RWPE2 (cell line): ENCODE measurements at regions not wholly inside any gene's neighbourhood (a gene's known extent, or its start where the extent isn't known, plus 50 kb on each side); places are given as distances from the start of the nearest gene placed in this dataset.
"Not testable (repeated sequence)": the region's sequence is repeated elsewhere in the genome, so short reads cannot be mapped to it uniquely, and the experiment has no call there.

ENCODE experiments used
- ATAC-seq: fragments of 200-7000 bp; cut with Tn5 transposase; 3 replicates; pipeline ENCODE4 v1.9.1; 2021; ENCODE audit warnings: low read depth
- DNase-seq: peaks from one replicate; pipeline ENCODE4 v3.0.0-alpha.2; 2020; ENCODE audit warnings: low spot score
- H3K27ac ChIP-seq: fragments of 450-650 bp; 2 replicates; pipeline ENCODE4 v1.5.1; 2017; ENCODE audit warnings: mild to moderate bottlenecking; ENCODE audit not compliant: poor library complexity, severe bottlenecking
- H3K27me3 ChIP-seq: fragments of 250-450 bp; sonication (Bioruptor Pico); 2 replicates; pipeline ENCODE4 v1.5.1; 2021; ENCODE audit warnings: mild to moderate bottlenecking, moderate library complexity; ENCODE audit not compliant: insufficient read depth, poor library complexity, severe bottlenecking
- H3K36me3 ChIP-seq: fragments of 250-450 bp; sonication (Bioruptor Pico); 2 replicates; pipeline ENCODE4 v1.5.1; 2020; ENCODE audit warnings: low read depth, mild to moderate bottlenecking, moderate library complexity
- H3K4me1 ChIP-seq: fragments of 250-450 bp; sonication (Bioruptor Pico); 2 replicates; pipeline ENCODE4 v1.5.1; 2021; ENCODE audit warnings: mild to moderate bottlenecking, moderate library complexity; ENCODE audit not compliant: insufficient read depth, poor library complexity, severe bottlenecking
- H3K4me3 ChIP-seq: fragments of 250-450 bp; sonication (Bioruptor Pico); 2 replicates; pipeline ENCODE4 v1.5.1; 2021; ENCODE audit warnings: mild to moderate bottlenecking, moderate library complexity; ENCODE audit not compliant: severe bottlenecking
- H3K9me3 ChIP-seq: fragments of 250-450 bp; sonication (Bioruptor Pico); 2 replicates; pipeline ENCODE4 v1.5.1; 2021; ENCODE audit warnings: mild to moderate bottlenecking, moderate library complexity; ENCODE audit not compliant: severe bottlenecking
- TF ChIP-seq, protein P1 (sequence below): fragments of 450-650 bp; IDR thresholded peaks from one replicate; pipeline ENCODE4 v1.5.1; 2017; ENCODE audit warnings: mild to moderate bottlenecking, moderate library complexity; ENCODE audit not compliant: poor library complexity, severe bottlenecking

DNA sequence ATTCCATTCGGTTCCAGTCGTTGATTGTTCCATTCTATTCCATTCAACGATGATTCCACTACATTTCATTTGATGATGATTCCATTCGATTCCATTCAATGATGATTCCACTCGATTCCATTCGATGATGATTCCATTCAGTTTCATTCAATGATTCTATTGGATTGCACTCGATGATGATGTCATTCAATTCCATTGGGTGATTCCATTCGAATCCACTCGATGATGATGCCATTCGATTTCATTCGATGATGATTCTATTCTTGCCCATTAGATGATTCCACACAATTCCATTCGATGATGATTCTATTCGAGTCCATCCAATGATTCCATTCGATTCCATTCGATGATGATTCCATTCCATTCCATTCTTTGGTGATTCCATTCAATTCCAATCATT lies 1283.7 kb downstream of the TP53TG3F start:
- Histone ChIP-seq H3K9me3 (peaks cover 6% of the 10 kb centered on the region), H3K36me3 (no peaks in the 10 kb centered on the region), H3K27ac (no peak overlapping the region), H3K4me3 (no peak overlapping the region), H3K4me1 (no peaks in the 10 kb centered on the region), H3K27me3 (no peaks in the 10 kb centered on the region)
- DNase-seq (no peak), ATAC-seq (no peak)
- TF ChIP-seq, protein P1, sequence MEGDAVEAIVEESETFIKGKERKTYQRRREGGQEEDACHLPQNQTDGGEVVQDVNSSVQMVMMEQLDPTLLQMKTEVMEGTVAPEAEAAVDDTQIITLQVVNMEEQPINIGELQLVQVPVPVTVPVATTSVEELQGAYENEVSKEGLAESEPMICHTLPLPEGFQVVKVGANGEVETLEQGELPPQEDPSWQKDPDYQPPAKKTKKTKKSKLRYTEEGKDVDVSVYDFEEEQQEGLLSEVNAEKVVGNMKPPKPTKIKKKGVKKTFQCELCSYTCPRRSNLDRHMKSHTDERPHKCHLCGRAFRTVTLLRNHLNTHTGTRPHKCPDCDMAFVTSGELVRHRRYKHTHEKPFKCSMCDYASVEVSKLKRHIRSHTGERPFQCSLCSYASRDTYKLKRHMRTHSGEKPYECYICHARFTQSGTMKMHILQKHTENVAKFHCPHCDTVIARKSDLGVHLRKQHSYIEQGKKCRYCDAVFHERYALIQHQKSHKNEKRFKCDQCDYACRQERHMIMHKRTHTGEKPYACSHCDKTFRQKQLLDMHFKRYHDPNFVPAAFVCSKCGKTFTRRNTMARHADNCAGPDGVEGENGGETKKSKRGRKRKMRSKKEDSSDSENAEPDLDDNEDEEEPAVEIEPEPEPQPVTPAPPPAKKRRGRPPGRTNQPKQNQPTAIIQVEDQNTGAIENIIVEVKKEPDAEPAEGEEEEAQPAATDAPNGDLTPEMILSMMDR, result no peak

GRCh38 chr16:34758835-34759234 lies 1299.4 kb downstream of the TP53TG3F start:
- Histone ChIP-seq H3K27ac (no peak overlapping the region), H3K4me3 (no peak overlapping the region), H3K4me1 (no peaks in the 10 kb centered on the region), H3K9me3 (peaks cover 21% of the 10 kb centered on the region), H3K27me3 (no peaks in the 10 kb centered on the region), H3K36me3 (no peaks in the 10 kb centered on the region)
- TF ChIP-seq, protein P1, result no peak
- ATAC-seq, result no peak
- no peak for DNase-seq

DNA sequence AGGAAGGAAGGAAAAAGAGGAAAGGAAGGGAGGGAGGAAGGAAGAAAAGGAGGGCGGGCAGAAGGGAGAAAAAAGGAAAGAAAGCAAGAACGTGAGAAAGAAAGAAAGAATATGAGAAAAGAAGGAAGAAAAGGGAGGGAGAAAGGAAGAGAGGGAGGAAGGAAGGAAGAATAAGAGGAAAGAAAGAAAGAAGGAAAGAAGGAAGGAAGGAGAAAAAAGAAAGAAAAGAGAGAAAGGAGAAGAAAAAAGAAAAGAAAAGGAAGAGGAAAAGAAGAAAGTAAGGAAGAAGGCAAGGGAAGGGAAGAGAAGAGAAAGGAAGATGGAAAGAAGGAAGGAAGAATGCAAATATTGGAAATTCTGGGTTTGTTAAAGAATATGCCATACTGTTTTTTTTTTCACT lies 1332.4 kb downstream of the TP53TG3F start:
- not testable (repeated sequence) for H3K9me3 ChIP-seq, H3K27ac ChIP-seq, ATAC-seq, H3K4me1 ChIP-seq, H3K36me3 ChIP-seq, DNase-seq, H3K27me3 ChIP-seq, H3K4me3 ChIP-seq

GRCh38 chr16:34801875-34802274 lies 1342.5 kb downstream of the TP53TG3F start:
- Histone ChIP-seq H3K9me3 (no peaks in the 10 kb centered on the region), H3K4me3 (no peak overlapping the region), H3K4me1 (no peaks in the 10 kb centered on the region), H3K36me3 (no peaks in the 10 kb centered on the region), H3K27ac (no peak overlapping the region), H3K27me3 (no peaks in the 10 kb centered on the region)
- ATAC-seq, result no peak
- TF ChIP-seq, protein P1, result no peak
- DNase-seq, result peak; percentile 20

DNA sequence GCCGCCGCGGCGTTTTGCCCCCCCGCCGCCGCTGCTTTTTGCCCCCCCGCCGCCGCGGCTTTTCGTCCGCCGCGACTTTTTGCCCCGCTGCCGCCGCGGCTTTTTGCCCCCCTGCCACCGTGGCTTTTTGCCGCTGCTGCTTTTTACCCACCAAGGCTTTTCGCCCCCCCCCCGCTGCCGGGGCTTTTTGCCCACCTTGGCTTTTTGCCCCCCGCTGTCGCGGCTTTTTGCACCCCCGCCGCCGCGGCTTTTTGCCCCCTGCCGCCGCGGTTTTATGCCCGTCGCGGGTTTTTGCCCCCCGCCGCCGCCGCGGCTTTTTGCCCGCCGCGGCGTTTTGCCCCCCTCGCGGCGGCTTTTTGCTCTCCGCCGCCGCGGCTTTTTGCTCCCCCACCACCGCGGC lies 1343.0 kb downstream of the TP53TG3F start:
- ATAC-seq (no peak), DNase-seq (no peak)
- no peaks in the 10 kb centered on the region for H3K9me3 ChIP-seq
- no peaks in the 10 kb centered on the region for H3K36me3 ChIP-seq
- H3K4me3 ChIP-seq, result no peak overlapping the region
- H3K4me1 ChIP-seq, result no peaks in the 10 kb centered on the region
- H3K27me3 ChIP-seq, result no peaks in the 10 kb centered on the region
- no peak overlapping the region for H3K27ac ChIP-seq
- TF ChIP-seq, protein P1, result no peak
